ENCODE measurements at regions not wholly inside any gene's neighbourhood (a gene's known extent, or its start where the extent isn't known, plus 50 kb on each side); places are given as distances from the start of the nearest gene placed in this dataset.

DNA sequence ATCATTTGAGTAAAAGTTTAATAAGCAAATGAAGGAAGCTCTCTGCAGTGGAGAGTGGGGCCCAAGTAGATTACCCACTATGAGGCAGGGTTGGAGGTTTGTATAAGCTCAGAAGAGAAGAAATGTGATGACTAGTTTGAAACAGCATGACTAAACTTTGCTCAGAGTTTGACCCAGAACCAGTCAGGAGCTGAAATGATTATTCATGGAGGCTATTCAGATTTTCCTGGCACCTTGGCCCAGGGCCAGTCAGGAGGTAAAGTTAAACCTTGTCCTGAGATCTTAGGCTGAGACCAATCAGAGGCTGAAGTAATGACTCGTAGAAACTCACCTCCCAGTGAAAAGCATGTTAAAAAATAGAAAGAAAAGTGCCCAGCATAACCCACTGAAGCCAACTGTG, 210.7 kb upstream of the TSPY4 start (continued):
- TF ChIP-seq, protein P1, sequence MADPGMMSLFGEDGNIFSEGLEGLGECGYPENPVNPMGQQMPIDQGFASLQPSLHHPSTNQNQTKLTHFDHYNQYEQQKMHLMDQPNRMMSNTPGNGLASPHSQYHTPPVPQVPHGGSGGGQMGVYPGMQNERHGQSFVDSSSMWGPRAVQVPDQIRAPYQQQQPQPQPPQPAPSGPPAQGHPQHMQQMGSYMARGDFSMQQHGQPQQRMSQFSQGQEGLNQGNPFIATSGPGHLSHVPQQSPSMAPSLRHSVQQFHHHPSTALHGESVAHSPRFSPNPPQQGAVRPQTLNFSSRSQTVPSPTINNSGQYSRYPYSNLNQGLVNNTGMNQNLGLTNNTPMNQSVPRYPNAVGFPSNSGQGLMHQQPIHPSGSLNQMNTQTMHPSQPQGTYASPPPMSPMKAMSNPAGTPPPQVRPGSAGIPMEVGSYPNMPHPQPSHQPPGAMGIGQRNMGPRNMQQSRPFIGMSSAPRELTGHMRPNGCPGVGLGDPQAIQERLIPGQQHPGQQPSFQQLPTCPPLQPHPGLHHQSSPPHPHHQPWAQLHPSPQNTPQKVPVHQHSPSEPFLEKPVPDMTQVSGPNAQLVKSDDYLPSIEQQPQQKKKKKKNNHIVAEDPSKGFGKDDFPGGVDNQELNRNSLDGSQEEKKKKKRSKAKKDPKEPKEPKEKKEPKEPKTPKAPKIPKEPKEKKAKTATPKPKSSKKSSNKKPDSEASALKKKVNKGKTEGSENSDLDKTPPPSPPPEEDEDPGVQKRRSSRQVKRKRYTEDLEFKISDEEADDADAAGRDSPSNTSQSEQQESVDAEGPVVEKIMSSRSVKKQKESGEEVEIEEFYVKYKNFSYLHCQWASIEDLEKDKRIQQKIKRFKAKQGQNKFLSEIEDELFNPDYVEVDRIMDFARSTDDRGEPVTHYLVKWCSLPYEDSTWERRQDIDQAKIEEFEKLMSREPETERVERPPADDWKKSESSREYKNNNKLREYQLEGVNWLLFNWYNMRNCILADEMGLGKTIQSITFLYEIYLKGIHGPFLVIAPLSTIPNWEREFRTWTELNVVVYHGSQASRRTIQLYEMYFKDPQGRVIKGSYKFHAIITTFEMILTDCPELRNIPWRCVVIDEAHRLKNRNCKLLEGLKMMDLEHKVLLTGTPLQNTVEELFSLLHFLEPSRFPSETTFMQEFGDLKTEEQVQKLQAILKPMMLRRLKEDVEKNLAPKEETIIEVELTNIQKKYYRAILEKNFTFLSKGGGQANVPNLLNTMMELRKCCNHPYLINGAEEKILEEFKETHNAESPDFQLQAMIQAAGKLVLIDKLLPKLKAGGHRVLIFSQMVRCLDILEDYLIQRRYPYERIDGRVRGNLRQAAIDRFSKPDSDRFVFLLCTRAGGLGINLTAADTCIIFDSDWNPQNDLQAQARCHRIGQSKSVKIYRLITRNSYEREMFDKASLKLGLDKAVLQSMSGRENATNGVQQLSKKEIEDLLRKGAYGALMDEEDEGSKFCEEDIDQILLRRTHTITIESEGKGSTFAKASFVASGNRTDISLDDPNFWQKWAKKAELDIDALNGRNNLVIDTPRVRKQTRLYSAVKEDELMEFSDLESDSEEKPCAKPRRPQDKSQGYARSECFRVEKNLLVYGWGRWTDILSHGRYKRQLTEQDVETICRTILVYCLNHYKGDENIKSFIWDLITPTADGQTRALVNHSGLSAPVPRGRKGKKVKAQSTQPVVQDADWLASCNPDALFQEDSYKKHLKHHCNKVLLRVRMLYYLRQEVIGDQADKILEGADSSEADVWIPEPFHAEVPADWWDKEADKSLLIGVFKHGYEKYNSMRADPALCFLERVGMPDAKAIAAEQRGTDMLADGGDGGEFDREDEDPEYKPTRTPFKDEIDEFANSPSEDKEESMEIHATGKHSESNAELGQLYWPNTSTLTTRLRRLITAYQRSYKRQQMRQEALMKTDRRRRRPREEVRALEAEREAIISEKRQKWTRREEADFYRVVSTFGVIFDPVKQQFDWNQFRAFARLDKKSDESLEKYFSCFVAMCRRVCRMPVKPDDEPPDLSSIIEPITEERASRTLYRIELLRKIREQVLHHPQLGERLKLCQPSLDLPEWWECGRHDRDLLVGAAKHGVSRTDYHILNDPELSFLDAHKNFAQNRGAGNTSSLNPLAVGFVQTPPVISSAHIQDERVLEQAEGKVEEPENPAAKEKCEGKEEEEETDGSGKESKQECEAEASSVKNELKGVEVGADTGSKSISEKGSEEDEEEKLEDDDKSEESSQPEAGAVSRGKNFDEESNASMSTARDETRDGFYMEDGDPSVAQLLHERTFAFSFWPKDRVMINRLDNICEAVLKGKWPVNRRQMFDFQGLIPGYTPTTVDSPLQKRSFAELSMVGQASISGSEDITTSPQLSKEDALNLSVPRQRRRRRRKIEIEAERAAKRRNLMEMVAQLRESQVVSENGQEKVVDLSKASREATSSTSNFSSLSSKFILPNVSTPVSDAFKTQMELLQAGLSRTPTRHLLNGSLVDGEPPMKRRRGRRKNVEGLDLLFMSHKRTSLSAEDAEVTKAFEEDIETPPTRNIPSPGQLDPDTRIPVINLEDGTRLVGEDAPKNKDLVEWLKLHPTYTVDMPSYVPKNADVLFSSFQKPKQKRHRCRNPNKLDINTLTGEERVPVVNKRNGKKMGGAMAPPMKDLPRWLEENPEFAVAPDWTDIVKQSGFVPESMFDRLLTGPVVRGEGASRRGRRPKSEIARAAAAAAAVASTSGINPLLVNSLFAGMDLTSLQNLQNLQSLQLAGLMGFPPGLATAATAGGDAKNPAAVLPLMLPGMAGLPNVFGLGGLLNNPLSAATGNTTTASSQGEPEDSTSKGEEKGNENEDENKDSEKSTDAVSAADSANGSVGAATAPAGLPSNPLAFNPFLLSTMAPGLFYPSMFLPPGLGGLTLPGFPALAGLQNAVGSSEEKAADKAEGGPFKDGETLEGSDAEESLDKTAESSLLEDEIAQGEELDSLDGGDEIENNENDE (IDR thresholded peaks at IDR 0.05; ENCODE audit: insufficient replicate concordance, low read length), result no peak
